HUES64 (cell line): ENCODE measurements at regions not wholly inside any gene's neighbourhood (a gene's known extent, or its start where the extent isn't known, plus 50 kb on each side); places are given as distances from the start of the nearest gene placed in this dataset.

ENCODE experiments used
- H3K27ac ChIP-seq: 2 replicates; pipeline ENCODE4 v1.7.0; 2013; ENCODE audit warnings: low read depth, low read length, inconsistent platforms
- H3K27me3 ChIP-seq: 2 replicates; pipeline ENCODE4 v1.6.1; 2013; ENCODE audit warnings: mild to moderate bottlenecking, low read length; ENCODE audit not compliant: insufficient read depth
- H3K36me3 ChIP-seq: 2 replicates; pipeline ENCODE4 v1.6.1; 2013; ENCODE audit warnings: mild to moderate bottlenecking, low read length; ENCODE audit not compliant: insufficient read depth
- H3K4me1 ChIP-seq: 2 replicates; pipeline ENCODE4 v1.6.1; 2013; ENCODE audit warnings: mild to moderate bottlenecking, low read length, moderate library complexity; ENCODE audit not compliant: insufficient read depth
- H3K4me3 ChIP-seq: 2 replicates; pipeline ENCODE4 v1.5.1; 2013; ENCODE audit warnings: mild to moderate bottlenecking, low read length, moderate library complexity
- H3K9ac ChIP-seq: 2 replicates; pipeline ENCODE4 v1.6.1; 2013; ENCODE audit warnings: mild to moderate bottlenecking, low read depth, low read length
- H3K9me3 ChIP-seq: 2 replicates; pipeline ENCODE4 v1.6.1; 2013; ENCODE audit warnings: low read depth, low read length; ENCODE audit not compliant: insufficient read depth
- WGBS: fragments of 150-250, 120-280 bp; methylation state at CpG from one replicate; pipeline ENCODE4 v1.1.7; 2013; ENCODE audit warnings: missing lambda C conversion rate; 5-methylcytosine and 5-hydroxymethylcytosine counted together

GRCh38 chr1:219317762-219318353 lies 144.2 kb downstream of the LYPLAL1 start:
- H3K9ac ChIP-seq, result no peak overlapping the region
- no peak overlapping the region for H3K4me3 ChIP-seq
- H3K27ac ChIP-seq, result no peak overlapping the region
- 56% methylated on average over 3 of the region's 3 CpGs for WGBS
- H3K9me3 ChIP-seq, result no peaks in the 10 kb centered on the region
- no peaks in the 10 kb centered on the region for H3K4me1 ChIP-seq
- no peaks in the 10 kb centered on the region for H3K36me3 ChIP-seq
- no peaks in the 10 kb centered on the region for H3K27me3 ChIP-seq

- Histone ChIP-seq H3K36me3 (no peaks in the 10 kb centered on the region), H3K27me3 (no peaks in the 10 kb centered on the region), H3K9ac (no peak overlapping the region), H3K27ac (no peak overlapping the region), H3K4me3 (no peak overlapping the region), H3K9me3 (no peaks in the 10 kb centered on the region), H3K4me1 (no peaks in the 10 kb centered on the region)
- WGBS, result 86% methylated on average over 1 of the region's 1 CpG
Measured at GRCh38 chr1:219316066-219316465, 142.4 kb downstream of the LYPLAL1 start.

GRCh38 chr1:219313961-219314360 lies 140.3 kb downstream of the LYPLAL1 start:
- no peaks in the 10 kb centered on the region for H3K36me3 ChIP-seq
- H3K4me3 ChIP-seq, result no peak overlapping the region
- no peaks in the 10 kb centered on the region for H3K27me3 ChIP-seq
- no peaks in the 10 kb centered on the region for H3K4me1 ChIP-seq
- 100% methylated on average over 2 of the region's 2 CpGs for WGBS
- H3K9me3 ChIP-seq, result no peaks in the 10 kb centered on the region
- H3K27ac ChIP-seq, result no peak overlapping the region
- H3K9ac ChIP-seq, result no peak overlapping the region

GRCh38 chr1:219312967-219313366 lies 139.3 kb downstream of the LYPLAL1 start:
- no peak overlapping the region for H3K27ac ChIP-seq
- 93% methylated on average over 2 of the region's 3 CpGs for WGBS
- H3K36me3 ChIP-seq, result no peaks in the 10 kb centered on the region
- no peaks in the 10 kb centered on the region for H3K4me1 ChIP-seq
- H3K27me3 ChIP-seq, result no peaks in the 10 kb centered on the region
- no peak overlapping the region for H3K4me3 ChIP-seq
- peaks cover 4% of the 10 kb centered on the region; the same call in 1 of the 2 replicates for H3K9me3 ChIP-seq
- H3K9ac ChIP-seq, result no peak overlapping the region

GRCh38 chr1:219310181-219310728 lies 136.6 kb downstream of the LYPLAL1 start:
- H3K36me3 ChIP-seq, result no peaks in the 10 kb centered on the region
- no peaks in the 10 kb centered on the region for H3K4me1 ChIP-seq
- no peak overlapping the region for H3K4me3 ChIP-seq
- peaks cover 4% of the 10 kb centered on the region; the same call in 1 of the 2 replicates for H3K9me3 ChIP-seq
- 29% methylated on average over 1 of the region's 1 CpG for WGBS
- H3K27ac ChIP-seq, result no peak overlapping the region; the same call in 1 of the 2 replicates
- no peaks in the 10 kb centered on the region for H3K27me3 ChIP-seq
- H3K9ac ChIP-seq, result no peak overlapping the region

GRCh38 chr1:219308367-219308766 lies 134.7 kb downstream of the LYPLAL1 start:
- Histone ChIP-seq H3K9ac (no peak overlapping the region), H3K4me1 (no peaks in the 10 kb centered on the region), H3K36me3 (no peaks in the 10 kb centered on the region), H3K27me3 (no peaks in the 10 kb centered on the region), H3K9me3 (peaks cover 4% of the 10 kb centered on the region; the same call in 1 of the 2 replicates), H3K27ac (no peak overlapping the region), H3K4me3 (no peak overlapping the region)
- WGBS, result 92% methylated on average over 4 of the region's 4 CpGs

- peaks cover 4% of the 10 kb centered on the region; the same call in 1 of the 2 replicates for H3K9me3 ChIP-seq
- H3K36me3 ChIP-seq, result no peaks in the 10 kb centered on the region
- H3K27me3 ChIP-seq, result no peaks in the 10 kb centered on the region
- no peak overlapping the region for H3K4me3 ChIP-seq
- H3K9ac ChIP-seq, result no peak overlapping the region
- H3K4me1 ChIP-seq, result no peaks in the 10 kb centered on the region
- 86% methylated on average over 9 of the region's 9 CpGs for WGBS
- no peak overlapping the region for H3K27ac ChIP-seq
Measured at GRCh38 chr1:219304227-219305226, 130.8 kb downstream of the LYPLAL1 start.

GRCh38 chr1:219302697-219303096 lies 129.0 kb downstream of the LYPLAL1 start:
- no peak overlapping the region for H3K9ac ChIP-seq
- H3K27ac ChIP-seq, result no peak overlapping the region
- no peaks in the 10 kb centered on the region for H3K27me3 ChIP-seq
- no peaks in the 10 kb centered on the region for H3K9me3 ChIP-seq
- WGBS, result 83% methylated on average over 1 of the region's 1 CpG
- no peaks in the 10 kb centered on the region for H3K36me3 ChIP-seq
- H3K4me1 ChIP-seq, result no peaks in the 10 kb centered on the region
- no peak overlapping the region for H3K4me3 ChIP-seq

GRCh38 chr1:219299420-219299819 lies 125.7 kb downstream of the LYPLAL1 start:
- H3K4me3 ChIP-seq, result no peak overlapping the region
- no peaks in the 10 kb centered on the region for H3K4me1 ChIP-seq
- H3K27me3 ChIP-seq, result no peaks in the 10 kb centered on the region
- WGBS, result 95% methylated on average over 4 of the region's 4 CpGs
- H3K9me3 ChIP-seq, result no peaks in the 10 kb centered on the region
- H3K9ac ChIP-seq, result no peak overlapping the region
- H3K36me3 ChIP-seq, result no peaks in the 10 kb centered on the region
- no peak overlapping the region for H3K27ac ChIP-seq

GRCh38 chr1:219298571-219299148 lies 125.0 kb downstream of the LYPLAL1 start:
- Histone ChIP-seq H3K4me3 (no peak overlapping the region), H3K4me1 (no peaks in the 10 kb centered on the region), H3K36me3 (no peaks in the 10 kb centered on the region), H3K9me3 (no peaks in the 10 kb centered on the region), H3K27me3 (no peaks in the 10 kb centered on the region), H3K27ac (no peak overlapping the region), H3K9ac (no peak overlapping the region)
- 92% methylated on average over 4 of the region's 4 CpGs for WGBS
